K562 (cell line): ENCODE measurements at regions not wholly inside any gene's neighbourhood (a gene's known extent, or its start where the extent isn't known, plus 50 kb on each side); places are given as distances from the start of the nearest gene placed in this dataset.

Source experiments
- ATF1 ChIP-seq, 2 experiments: fragments of 450-650 bp in 1 of 2; IDR thresholded peaks; 2 replicates each; pipeline ENCODE4 v1.6.1; 2016; ENCODE audit warnings: missing compliant biosample characterization in 1 of 2, missing genetic modification characterization in 1 of 2
- CTCF ChIP-seq, 3 experiments: IDR thresholded peaks in 2 of 3; conservative IDR thresholded peaks in 1 of 3; 2 replicates each; pipeline ENCODE4 v1.5.1; 2011 to 2012; ENCODE audit warnings: low read length in 3 of 3, mild to moderate bottlenecking in 3 of 3, control low read depth in 2 of 3, improper control_type of control experiment in 1 of 3, inconsistent platforms in 1 of 3, low read depth in 1 of 3, mixed read lengths in 1 of 3, moderate library complexity in 1 of 3; ENCODE audit not compliant: insufficient read depth in 2 of 3
- DACH1 ChIP-seq: fragments of 450-650 bp; IDR thresholded peaks from 2 replicates; pipeline ENCODE4 v1.6.1; 2018; ENCODE audit not compliant: partially characterized antibody
- FOXA1 ChIP-seq: fragments of 450-650 bp; IDR thresholded peaks from 2 replicates; pipeline ENCODE4 v1.6.1; 2016; ENCODE audit warnings: mild to moderate bottlenecking, borderline replicate concordance
- JUND ChIP-seq, 2 experiments: IDR thresholded peaks; 2 replicates in 1 of 2; 3 replicates in 1 of 2; pipeline ENCODE4 v1.6.1; 2011; ENCODE audit warnings: borderline replicate concordance in 2 of 2, low read depth in 2 of 2, low read length in 2 of 2, improper control_type of control experiment in 1 of 2, missing biosample characterization in 1 of 2, missing genetic modification characterization in 1 of 2, missing genetic modification reagents in 1 of 2
- NFIC ChIP-seq: fragments of 450-650 bp; IDR thresholded peaks from 2 replicates; pipeline ENCODE4 v1.6.1; 2017; ENCODE audit warnings: mild to moderate bottlenecking, inconsistent platforms
- OTX1 ChIP-seq: fragments of 450-650 bp; formaldehyde crosslinking; IDR thresholded peaks from 2 replicates; pipeline ENCODE4 v1.4.0; 2022; ENCODE audit warnings: mild to moderate bottlenecking
- RAD21 ChIP-seq, 2 experiments: fragments of 250-450 bp in 1 of 2; fragments of 450-650 bp in 1 of 2; sonication (Bioruptor Pico) in 1 of 2; formaldehyde crosslinking in 1 of 2; IDR thresholded peaks in 1 of 2; conservative IDR thresholded peaks in 1 of 2; 2 replicates each; pipeline versions ENCODE4 v1.4.0 to v1.8.0; 2020 to 2022; ENCODE audit warnings: mild to moderate bottlenecking in 2 of 2, moderate library complexity in 1 of 2
- SMARCA5 ChIP-seq: fragments of 450-650 bp; IDR thresholded peaks from 2 replicates; pipeline ENCODE4 v1.6.1; 2016
- TAF9B ChIP-seq: fragments of 450-650 bp; IDR thresholded peaks from 2 replicates; pipeline ENCODE4 v1.6.1; 2018; ENCODE audit warnings: mild to moderate bottlenecking; ENCODE audit not compliant: partially characterized antibody
- ZNF146 ChIP-seq: IDR thresholded peaks from one replicate; pipeline ENCODE4 v1.6.1; 2018; ENCODE audit warnings: missing compliant biosample characterization; ENCODE audit not compliant: unreplicated experiment
- ZNF24 ChIP-seq: fragments of 450-650 bp; IDR thresholded peaks from 2 replicates; pipeline ENCODE4 v1.6.1; 2016
- ZNF785 ChIP-seq: fragments of 250-450 bp; sonication (Bioruptor Pico); IDR thresholded peaks from 2 replicates; pipeline ENCODE4 v1.4.0; 2020; ENCODE audit warnings: mild to moderate bottlenecking

DNA sequence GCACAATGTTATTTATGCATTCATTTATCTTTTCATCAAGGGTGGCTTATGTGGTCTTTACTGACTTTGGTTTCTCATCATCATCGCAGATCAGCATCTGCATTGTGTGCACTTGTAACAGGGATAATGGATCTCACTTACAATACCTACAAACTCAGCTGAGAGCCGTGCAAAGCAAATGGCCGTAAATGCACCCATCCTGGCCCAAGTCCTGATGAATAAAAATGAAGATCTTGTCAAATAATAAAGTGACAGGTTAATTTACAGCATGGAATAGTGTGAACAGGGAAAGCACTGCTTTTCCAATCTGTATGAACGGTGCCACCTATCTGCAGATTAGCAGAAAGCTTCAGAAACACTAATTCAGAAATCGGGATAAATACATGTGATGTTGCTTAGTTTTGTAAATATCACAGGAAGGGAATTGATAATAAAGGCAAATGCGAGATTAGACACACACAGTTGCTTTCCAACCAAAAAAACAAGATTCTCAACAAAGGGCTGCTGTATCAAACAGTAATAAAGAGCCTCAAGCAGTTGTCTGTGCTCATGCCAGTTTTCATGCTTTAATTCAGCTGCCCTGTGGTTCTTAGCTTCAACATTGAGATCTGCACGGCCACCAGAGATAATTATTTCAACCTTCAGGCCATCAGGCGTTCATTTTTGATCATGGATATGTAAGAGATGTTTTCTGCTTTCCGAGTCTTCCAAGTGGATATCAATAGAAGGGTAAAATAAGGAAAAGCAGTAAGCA lies 153.4 kb upstream of the POU5F2 start:
- TF ChIP-seq JUND (IDR thresholded peaks at IDR 0.05; ENCODE audit: borderline replicate concordance, low read depth, low read length) (no peak), JUND (tag; IDR thresholded peaks at IDR 0.05; ENCODE audit: borderline replicate concordance, low read depth, low read length) (no peak), ZNF24 (no peak), NFIC (no peak), CTCF (IDR thresholded peaks at IDR 0.05 in 2 of 3, conservative IDR thresholded peaks at IDR 0.05 in 1 of 3; ENCODE audit: insufficient read depth in 2 of 3, low read depth in 1 of 3, low read length in 3 of 3) (no peak), SMARCA5 (no peak), DACH1 (no peak), OTX1 (no peak), ZNF785 (no peak), ATF1 (CRISPR knock-in tag; IDR thresholded peaks at IDR 0.05) (no peak), ATF1 (tag; IDR thresholded peaks at IDR 0.05) (no peak), FOXA1 (no peak), RAD21 (CRISPR knock-in tag; conservative IDR thresholded peaks at IDR 0.05 in 1 of 2, IDR thresholded peaks at IDR 0.05 in 1 of 2) (no peak), ZNF146 (CRISPR knock-in tag) (no peak), TAF9B (no peak)
